Epidermal melanocyte (primary cell): ENCODE measurements at regions not wholly inside any gene's neighbourhood (a gene's known extent, or its start where the extent isn't known, plus 50 kb on each side); places are given as distances from the start of the nearest gene placed in this dataset.
"Not testable (repeated sequence)": the region's sequence is repeated elsewhere in the genome, so short reads cannot be mapped to it uniquely, and the experiment has no call there.

Experiments
- DNase-seq: peaks from one replicate; pipeline ENCODE4 v3.0.0; 2011; ENCODE audit warnings: low spot score; ENCODE audit not compliant: insufficient read length

- not testable (repeated sequence) for DNase-seq
Observed at GRCh38 chr10:60523371-60523770, 133.7 kb upstream of the ANK3 start.

- no peak for DNase-seq
Observed at GRCh38 chr10:60522617-60523016, 132.9 kb upstream of the ANK3 start.

GRCh38 chr10:60521974-60522405, 132.3 kb upstream of the ANK3 start:
- DNase-seq: no peak

GRCh38 chr10:60518745-60519144, 129.1 kb upstream of the ANK3 start:
- DNase-seq: no peak

GRCh38 chr10:60517805-60518204, 128.1 kb upstream of the ANK3 start:
- no peak for DNase-seq

- no peak for DNase-seq
Observed at GRCh38 chr10:60513281-60513680, 123.6 kb upstream of the ANK3 start.

- DNase-seq: no peak
Observed at GRCh38 chr10:60511477-60512229, 122.0 kb upstream of the ANK3 start.

- no peak for DNase-seq
Observed at GRCh38 chr10:60508831-60509230, 119.2 kb upstream of the ANK3 start.

GRCh38 chr10:60508037-60508436, 118.4 kb upstream of the ANK3 start:
- no peak for DNase-seq

- DNase-seq: no peak
Observed at GRCh38 chr10:60502621-60503020, 112.9 kb upstream of the ANK3 start.

GRCh38 chr10:60498985-60499384, 109.3 kb upstream of the ANK3 start:
- no peak for DNase-seq

GRCh38 chr10:60497364-60497763, 107.7 kb upstream of the ANK3 start:
- no peak for DNase-seq

GRCh38 chr10:60496181-60496580, 106.5 kb upstream of the ANK3 start:
- no peak for DNase-seq

- DNase-seq: no peak
Observed at GRCh38 chr10:60495338-60496055, 105.8 kb upstream of the ANK3 start.

- DNase-seq: no peak
Observed at GRCh38 chr10:60494774-60495173, 105.1 kb upstream of the ANK3 start.

- DNase-seq: no peak
Observed at GRCh38 chr10:60491162-60491561, 101.5 kb upstream of the ANK3 start.

GRCh38 chr10:60490013-60490412, 100.3 kb upstream of the ANK3 start:
- DNase-seq: no peak

- no peak for DNase-seq
Observed at GRCh38 chr10:60488111-60488669, 98.5 kb upstream of the ANK3 start.

- DNase-seq: no peak
Observed at GRCh38 chr10:60487543-60487942, 97.9 kb upstream of the ANK3 start.

- DNase-seq: no peak
Observed at GRCh38 chr10:60485025-60485424, 95.3 kb upstream of the ANK3 start.

- no peak for DNase-seq
Observed at GRCh38 chr10:60480865-60481563, 91.3 kb upstream of the ANK3 start.
